GM12892 (cell line): ENCODE measurements at regions not wholly inside any gene's neighbourhood (a gene's known extent, or its start where the extent isn't known, plus 50 kb on each side); places are given as distances from the start of the nearest gene placed in this dataset.

Experiments used
- DNase-seq: peaks from one replicate; pipeline ENCODE4 v3.0.0; 2011; ENCODE audit not compliant: insufficient read length
- FAIRE-seq: peaks from 2 replicates; lab custom pipeline; 2011; peaks lifted over from hg19 to GRCh38; lab: Jason Lieb, UNC
- POLR2A ChIP-seq: IDR thresholded peaks from 2 replicates; pipeline ENCODE4 v1.6.1; 2011; ENCODE audit warnings: low read depth, low read length, control low read depth
- POLR2AphosphoS5 ChIP-seq: IDR thresholded peaks from 2 replicates; pipeline ENCODE4 v1.6.1; 2011; ENCODE audit warnings: low read depth, low read length, control low read depth
- TAF1 ChIP-seq: IDR thresholded peaks from 2 replicates; pipeline ENCODE4 v1.6.1; 2011; ENCODE audit warnings: low read depth, mild to moderate bottlenecking, control low read depth, low read length, borderline replicate concordance

DNA sequence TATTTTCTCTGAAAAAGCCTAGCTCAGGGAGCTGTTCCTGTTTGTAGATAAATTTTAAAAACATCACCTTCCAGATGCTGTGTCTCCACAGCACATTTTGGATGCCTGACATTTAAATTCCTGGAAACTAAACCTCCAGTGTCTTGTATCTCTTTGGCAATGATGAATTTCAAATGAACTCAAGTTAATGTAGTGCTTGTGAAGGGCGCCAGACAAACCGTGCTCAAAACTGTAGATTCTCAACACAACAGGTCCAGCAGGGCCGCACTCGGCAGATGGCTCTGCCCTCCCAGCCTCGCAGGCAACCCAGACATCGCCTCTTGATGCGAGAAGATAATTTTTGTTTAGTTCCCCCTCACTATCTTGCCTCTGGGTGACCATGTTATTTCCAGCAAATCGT, 432.9 kb downstream of the VRK1 start:
- no peak for DNase-seq
- no peak for TF ChIP-seq TAF1
- no peak for TF ChIP-seq POLR2AphosphoS5
- TF ChIP-seq POLR2A: no peak
- no peak for FAIRE-seq

DNA sequence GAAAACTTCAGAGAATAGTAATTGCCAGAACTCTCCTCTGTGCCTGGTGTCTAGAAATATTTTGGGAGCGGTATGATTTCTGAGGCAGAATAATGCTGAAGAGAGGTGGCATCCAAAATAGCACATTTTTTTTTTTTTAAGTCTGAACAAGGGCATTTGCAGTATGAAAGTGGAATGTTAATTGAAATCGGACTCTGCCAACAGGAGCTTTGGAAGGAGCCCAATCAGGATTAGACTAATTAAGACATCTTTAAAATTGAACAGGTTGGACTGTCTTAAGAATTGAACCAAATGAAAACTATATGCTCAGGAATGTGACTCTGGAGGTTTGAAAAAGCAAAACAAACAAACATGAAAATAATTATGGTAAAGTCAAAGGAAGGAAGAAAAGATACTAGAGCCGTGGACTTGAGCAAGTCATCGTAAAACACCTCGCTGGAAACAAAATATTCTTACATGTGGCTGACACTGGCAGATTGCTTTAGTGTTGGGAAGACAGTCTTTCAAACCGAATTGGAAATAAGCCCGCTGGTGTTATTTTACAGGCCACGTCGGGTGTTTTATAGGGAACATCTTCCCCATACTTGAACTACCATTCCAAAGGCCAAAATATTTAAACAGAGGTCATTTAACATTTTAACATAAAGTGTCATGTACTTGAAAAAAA, 436.3 kb downstream of the VRK1 start:
- FAIRE-seq (no peak), DNase-seq (no peak)
- no peak for TF ChIP-seq TAF1
- TF ChIP-seq POLR2AphosphoS5: no peak
- TF ChIP-seq POLR2A: no peak

DNA sequence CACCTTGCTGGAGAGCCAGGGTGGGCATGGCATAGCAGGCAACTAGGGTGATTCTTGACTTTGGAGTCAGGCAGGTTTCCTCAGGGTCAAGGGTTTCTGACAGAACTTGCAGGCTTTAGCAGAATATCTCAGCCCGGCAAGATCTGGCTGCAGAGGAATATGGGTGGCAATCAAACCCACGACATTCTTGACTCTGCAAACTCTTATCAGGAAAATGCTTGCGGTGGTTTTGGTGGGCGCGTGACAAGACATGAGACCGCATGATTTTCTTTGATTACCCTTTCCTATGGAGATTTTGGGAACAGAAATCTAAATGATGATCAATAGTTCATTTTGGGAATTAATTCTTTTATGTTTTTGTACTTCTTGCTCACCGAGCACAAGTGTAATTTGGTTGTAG, 449.5 kb downstream of the VRK1 start:
- FAIRE-seq: no peak

DNA sequence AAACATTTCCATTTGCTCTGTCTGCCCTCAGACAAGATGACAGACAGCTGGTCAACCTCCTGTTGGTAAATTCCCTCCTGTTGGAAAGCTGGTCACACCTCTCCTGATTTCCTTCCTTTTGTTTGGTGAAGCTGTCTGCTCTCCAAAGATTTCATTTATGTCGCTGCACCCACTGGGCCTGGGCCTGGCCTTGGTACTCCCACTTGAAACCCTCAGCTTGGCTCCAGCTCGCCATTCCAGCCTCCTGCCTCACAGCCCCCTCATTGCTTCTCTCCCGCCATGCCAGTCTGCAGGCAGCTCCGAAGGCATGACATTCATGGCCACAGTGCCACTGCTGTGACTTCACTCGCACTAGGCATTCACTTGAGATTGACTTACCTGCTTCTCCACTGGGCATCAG, 451.8 kb downstream of the VRK1 start:
- DNase-seq: no peak
- TF ChIP-seq POLR2AphosphoS5 (no peak), TAF1 (no peak), POLR2A (no peak)
- FAIRE-seq: no peak

More for the DNA sequence above, 449.5 kb downstream of the VRK1 start:
- no peak for DNase-seq
- TF ChIP-seq POLR2A: no peak
- no peak for TF ChIP-seq POLR2AphosphoS5
- TF ChIP-seq TAF1: no peak

DNA sequence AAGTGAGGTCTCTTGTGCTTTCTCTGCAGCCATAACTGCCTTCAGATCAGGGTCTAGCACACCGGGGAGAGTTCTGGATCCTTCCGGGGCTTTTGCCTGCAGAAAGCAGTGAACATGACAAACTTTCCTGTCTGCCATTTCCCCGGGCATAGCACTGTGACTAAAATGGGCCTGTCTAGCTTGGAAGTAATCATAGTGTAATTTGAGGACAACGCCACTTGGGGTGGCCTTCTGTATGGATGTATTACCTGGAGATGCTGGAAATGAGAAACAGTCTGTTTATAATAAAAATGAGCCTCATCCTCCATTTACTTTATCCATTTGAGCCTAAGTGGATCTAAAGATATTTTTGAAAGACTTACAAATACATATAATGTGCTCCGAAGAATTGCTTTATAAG, 453.7 kb downstream of the VRK1 start:
- FAIRE-seq (no peak), DNase-seq (no peak)
- no peak for TF ChIP-seq POLR2A
- TF ChIP-seq TAF1: no peak
- no peak for TF ChIP-seq POLR2AphosphoS5

DNA sequence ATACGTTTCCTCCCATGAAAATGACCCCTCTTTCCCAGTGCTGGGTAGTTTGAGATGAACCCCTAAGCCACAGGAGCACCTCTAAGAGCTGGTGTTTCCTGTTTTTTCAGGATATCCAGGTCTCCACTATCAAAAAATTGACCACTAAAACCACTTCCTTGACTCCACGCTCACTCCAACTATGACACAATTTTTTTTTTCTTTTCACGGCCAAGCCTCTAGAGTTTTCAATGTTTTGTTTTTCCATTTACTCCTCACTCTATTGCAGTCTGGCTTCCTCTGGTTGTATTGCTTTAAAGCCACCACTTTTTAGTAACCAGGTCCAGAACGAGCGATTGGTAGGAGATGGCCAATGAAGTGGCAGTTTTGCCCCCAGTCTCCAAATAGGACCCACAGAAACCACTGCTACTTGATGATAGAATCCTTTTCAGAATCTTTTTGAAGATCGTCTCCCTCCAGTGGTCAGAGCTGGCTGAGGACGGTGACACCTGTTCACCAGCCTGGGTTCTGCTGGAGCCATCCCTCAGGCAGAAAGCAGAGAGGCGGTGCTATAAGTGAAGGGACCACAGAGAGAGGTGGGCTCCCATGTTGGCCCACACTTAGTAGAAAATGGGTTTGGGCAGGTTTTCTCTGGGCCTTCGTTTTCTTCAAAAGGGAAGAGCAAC, 454.4 kb downstream of the VRK1 start:
- TF ChIP-seq POLR2AphosphoS5: no peak
- no peak for TF ChIP-seq TAF1
- TF ChIP-seq POLR2A: no peak
- FAIRE-seq: no peak
- DNase-seq: no peak

DNA sequence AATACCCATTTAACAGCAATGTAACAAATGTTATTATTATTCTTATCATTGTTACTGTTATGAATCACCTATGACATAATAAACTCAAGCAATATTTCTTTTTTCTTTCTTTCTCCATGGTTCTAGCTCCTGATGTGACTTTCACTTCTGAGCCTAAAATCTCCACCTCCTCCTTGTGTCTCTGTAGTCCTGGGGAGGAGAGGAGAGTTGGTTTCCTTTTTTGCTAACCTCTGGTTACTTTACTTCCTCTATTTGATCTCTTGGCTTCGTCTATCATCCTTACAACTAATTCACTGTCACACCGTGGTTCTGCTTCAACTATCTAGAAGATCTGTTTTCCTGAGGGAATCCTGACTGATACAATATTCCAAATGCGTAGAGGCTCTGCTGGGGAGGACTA, 456.6 kb downstream of the VRK1 start:
- TF ChIP-seq POLR2A (no peak), TAF1 (no peak), POLR2AphosphoS5 (no peak)
- no peak for DNase-seq
- FAIRE-seq: no peak

DNA sequence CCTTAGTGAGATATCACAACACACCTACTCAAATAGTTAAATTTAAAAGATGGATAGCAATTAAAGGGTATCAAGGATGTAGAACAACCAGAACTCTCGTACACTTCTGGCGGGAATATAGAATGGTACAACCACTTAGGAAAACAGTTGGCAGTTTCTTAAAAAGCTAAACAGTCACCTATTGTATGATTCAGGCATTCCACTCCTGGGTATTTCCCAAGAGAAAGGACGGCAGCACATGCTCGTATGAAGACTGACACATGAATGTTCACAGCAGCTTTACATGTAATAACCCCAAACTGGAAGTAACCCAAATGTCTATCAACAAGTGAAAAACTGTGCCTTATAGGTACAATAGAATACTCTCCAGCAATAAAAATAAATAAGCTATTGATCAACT, 465.2 kb downstream of the VRK1 start:
- no peak for DNase-seq
- no peak for TF ChIP-seq POLR2AphosphoS5
- no peak for TF ChIP-seq POLR2A
- no peak for TF ChIP-seq TAF1
- no peak for FAIRE-seq

DNA sequence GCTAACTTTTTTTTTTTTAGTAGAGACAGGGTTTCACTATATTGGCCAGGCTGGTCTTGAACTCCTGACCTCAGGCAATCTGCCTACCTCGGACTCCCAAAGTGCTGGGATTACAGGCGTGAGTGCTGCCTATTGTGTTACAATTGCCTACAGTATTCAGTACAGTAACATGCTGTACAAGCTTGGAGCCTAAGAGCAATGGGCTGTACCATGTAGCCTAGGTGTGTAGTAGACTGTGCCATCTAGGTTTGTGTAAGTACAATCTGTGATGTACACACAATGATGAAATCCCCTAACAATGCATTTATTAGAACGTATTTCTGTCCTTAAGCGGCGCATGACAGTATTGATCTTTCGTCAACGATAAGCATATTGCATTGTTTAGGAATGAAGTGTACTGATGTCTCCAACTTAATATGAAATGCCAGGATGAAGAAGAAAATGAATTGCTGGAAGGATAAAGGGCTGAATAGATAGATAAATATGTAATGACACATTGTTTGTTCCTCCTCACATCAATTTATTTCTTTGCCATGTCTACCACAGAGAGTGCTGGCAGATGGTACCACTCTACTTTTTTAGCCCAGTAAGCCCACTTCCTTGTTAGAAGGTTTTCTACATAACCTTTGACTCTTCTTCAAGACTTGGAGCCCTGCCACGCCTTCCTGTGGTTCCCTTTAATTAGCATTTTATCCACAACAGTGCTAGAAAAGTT, 467.5 kb downstream of the VRK1 start:
- FAIRE-seq (no peak), DNase-seq (no peak)
- no peak for TF ChIP-seq POLR2A
- TF ChIP-seq TAF1: no peak
- TF ChIP-seq POLR2AphosphoS5: no peak

DNA sequence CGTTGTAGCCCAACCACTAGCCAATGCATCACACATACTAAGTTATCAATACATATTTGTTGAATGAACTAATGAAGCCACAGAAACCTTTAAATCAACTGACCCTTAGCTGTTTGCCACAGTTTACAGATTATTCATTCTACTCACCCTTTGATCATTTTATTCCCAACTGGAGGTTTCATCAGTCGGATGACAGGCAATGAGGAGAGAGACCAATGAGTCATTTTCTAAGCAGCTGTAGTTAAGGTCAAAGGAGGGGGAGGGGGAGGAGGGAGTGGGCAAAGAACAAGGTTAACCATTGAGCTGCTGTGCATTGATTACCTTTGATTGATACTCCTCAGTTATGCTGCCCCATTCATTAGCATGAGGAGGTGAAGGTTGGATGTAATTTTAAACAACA, 469.5 kb downstream of the VRK1 start:
- DNase-seq: no peak
- no peak for FAIRE-seq
- no peak for TF ChIP-seq TAF1
- no peak for TF ChIP-seq POLR2AphosphoS5
- no peak for TF ChIP-seq POLR2A

DNA sequence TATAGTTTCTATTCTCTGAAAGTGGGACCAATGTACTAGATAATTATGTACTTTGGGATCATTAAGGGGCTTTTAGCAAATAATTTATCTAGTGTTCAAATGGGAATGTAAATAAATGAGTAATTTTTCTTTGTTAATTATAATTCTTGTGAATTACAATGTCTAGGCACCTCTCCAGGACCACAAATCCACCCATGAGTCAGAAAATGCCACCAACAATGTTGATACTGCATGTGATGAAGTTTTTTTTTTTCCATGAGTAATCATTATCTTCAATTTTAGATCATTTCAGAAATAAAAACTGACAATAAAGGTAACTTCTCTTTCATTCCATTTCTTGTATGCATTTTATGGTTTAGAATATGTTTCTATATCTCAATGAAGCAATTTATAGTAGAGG, 470.3 kb downstream of the VRK1 start:
- TF ChIP-seq POLR2A (no peak), TAF1 (no peak), POLR2AphosphoS5 (no peak)
- FAIRE-seq: no peak
- no peak for DNase-seq

DNA sequence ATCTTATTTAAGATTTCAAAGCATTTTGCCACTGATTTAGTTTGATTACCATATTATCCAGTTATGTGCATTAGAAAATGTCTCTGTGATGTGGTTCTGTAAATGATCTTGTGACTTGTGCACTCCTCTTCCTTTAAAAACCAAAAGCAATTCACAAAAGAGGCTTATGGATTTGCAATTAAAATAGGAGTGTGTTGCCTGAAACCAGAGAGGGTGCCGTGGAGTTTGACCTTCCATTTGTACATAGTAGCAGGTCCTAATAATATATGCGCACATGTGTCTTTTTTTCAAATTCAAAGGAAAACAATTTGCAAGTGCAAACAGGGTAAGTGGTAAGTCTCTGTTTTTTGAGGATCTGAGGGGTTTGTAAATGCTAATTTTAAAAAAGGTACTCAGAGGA, 470.9 kb downstream of the VRK1 start:
- no peak for FAIRE-seq
- TF ChIP-seq POLR2AphosphoS5 (no peak), POLR2A (no peak), TAF1 (no peak)
- DNase-seq: no peak
